SU-DHL-6 (cell line): ENCODE measurements at regions not wholly inside any gene's neighbourhood (a gene's known extent, or its start where the extent isn't known, plus 50 kb on each side); places are given as distances from the start of the nearest gene placed in this dataset.

Experiments used
- H2AFZ ChIP-seq: fragments of 200-600 bp; sonication (generic); 2 replicates; pipeline ENCODE4 v1.6.1; 2014; ENCODE audit warnings: low read depth, mild to moderate bottlenecking, moderate library complexity, mixed read lengths, antibody characterized with exemption, low read length; ENCODE audit not compliant: severe bottlenecking
- H3F3A ChIP-seq: fragments of 200-600 bp; shearing (Covaris generic); 2 replicates; pipeline ENCODE4 v1.6.0; 2016; ENCODE audit warnings: antibody characterized with exemption, mild to moderate bottlenecking; ENCODE audit not compliant: insufficient read depth
- H3K27ac ChIP-seq: fragments of 200-600 bp; sonication (generic); 2 replicates; pipeline ENCODE4 v1.5.1; 2016; ENCODE audit warnings: low read depth, mild to moderate bottlenecking, low read length, moderate library complexity, mixed read lengths
- H3K27me3 ChIP-seq: fragments of 200-600 bp; sonication (generic), shearing (Covaris generic); 2 replicates; pipeline ENCODE4 v1.6.0; 2014; ENCODE audit warnings: mild to moderate bottlenecking, low read length
- H3K36me3 ChIP-seq: fragments of 200-600 bp; sonication (generic); 2 replicates; pipeline ENCODE4 v1.6.1; 2014; ENCODE audit warnings: mild to moderate bottlenecking, low read length, mixed read lengths
- H3K4me2 ChIP-seq: fragments of 300-600, 200-600 bp; shearing (Covaris generic), sonication (generic); 2 replicates; pipeline ENCODE4 v1.6.0; 2014; ENCODE audit warnings: low read length, low read depth, mild to moderate bottlenecking; ENCODE audit not compliant: poor library complexity, severe bottlenecking
- H3K4me3 ChIP-seq: fragments of 200-600 bp; sonication (generic); 2 replicates; pipeline ENCODE4 v1.5.1; 2014; ENCODE audit warnings: antibody characterized with exemption, low read length, mild to moderate bottlenecking, mixed read lengths; ENCODE audit not compliant: insufficient read depth, poor library complexity, severe bottlenecking
- H3K79me2 ChIP-seq: fragments of 200-600 bp; sonication (generic); 2 replicates; pipeline ENCODE4 v1.6.1; 2014; ENCODE audit warnings: mild to moderate bottlenecking, low read length, moderate library complexity; ENCODE audit not compliant: insufficient read depth
- H3K9ac ChIP-seq: fragments of 200-600 bp; sonication (generic); 2 replicates; pipeline ENCODE4 v1.7.0; 2014; ENCODE audit warnings: mild to moderate bottlenecking, low read length
- H3K9me2 ChIP-seq: fragments of 200-600 bp; sonication (generic); replicated peaks from 2 replicates; pipeline ENCODE4 v1.6.1; 2014; ENCODE audit warnings: low read length; ENCODE audit not compliant: insufficient read depth
- H3K9me3 ChIP-seq: fragments of 200-600 bp; sonication (generic); 2 replicates; pipeline ENCODE4 v1.6.1; 2014; ENCODE audit warnings: low read length, mixed read lengths; ENCODE audit not compliant: insufficient read depth
- H4K20me1 ChIP-seq: fragments of 200-600 bp; sonication (generic); 2 replicates; pipeline ENCODE4 v1.6.1; 2014; ENCODE audit warnings: low read depth, mild to moderate bottlenecking, antibody characterized with exemption, low read length, moderate library complexity, mixed read lengths
- EZH2phosphoT487 ChIP-seq: fragments of 200-600 bp; sonication (generic), shearing (Covaris generic); conservative IDR thresholded peaks from 2 replicates; pipeline ENCODE4 v1.6.1; 2018; ENCODE audit warnings: mild to moderate bottlenecking, antibody characterized with exemption, low read length, moderate library complexity, mixed read lengths
- TF ChIP-seq, protein P1 (sequence below): fragments of 200-600 bp; sonication (generic); IDR thresholded peaks from one replicate; pipeline ENCODE4 v1.5.1; 2017; ENCODE audit warnings: antibody characterized with exemption, mild to moderate bottlenecking, low read length, moderate library complexity; ENCODE audit not compliant: insufficient read depth, poor library complexity, severe bottlenecking

DNA sequence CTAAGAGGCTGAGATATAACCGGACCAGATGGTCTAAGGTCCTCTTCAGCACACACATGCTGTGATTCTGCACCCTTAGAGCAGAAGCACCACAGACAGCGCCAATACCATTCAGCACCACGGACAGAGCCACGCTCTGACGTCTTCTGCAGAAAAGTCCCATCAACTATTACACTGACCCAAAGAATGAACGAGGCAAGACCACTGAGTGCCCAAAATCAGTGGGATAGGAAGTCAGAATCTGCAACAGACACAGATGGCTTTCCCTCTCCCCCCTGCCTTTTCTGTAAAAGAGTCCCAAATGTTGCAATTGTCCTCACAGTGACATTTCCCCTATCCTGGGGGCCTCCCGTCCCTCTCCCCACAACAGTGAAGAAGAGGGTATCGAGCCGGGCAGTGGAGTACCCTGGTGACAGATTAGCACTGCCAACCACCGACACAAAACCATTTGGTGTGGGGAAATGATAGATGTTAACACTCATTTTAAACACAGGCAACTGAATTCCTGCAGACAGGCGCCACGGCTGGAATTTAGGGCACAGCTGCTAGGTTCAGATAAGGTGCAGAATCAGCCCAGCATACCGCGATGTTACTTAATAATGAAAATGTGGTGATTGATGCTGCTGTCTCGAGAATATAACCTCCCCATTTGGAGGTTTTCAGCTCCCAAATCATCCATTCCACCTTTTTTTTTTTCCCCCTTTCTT, 66.6 kb upstream of the CTNNBL1 start:
- Histone ChIP-seq H3K4me2 (no peak overlapping the region), H4K20me1 (no peaks in the 10 kb centered on the region), H3K9me3 (no peaks in the 10 kb centered on the region), H3K79me2 (no peaks in the 10 kb centered on the region), H3K4me3 (no peak overlapping the region), H3K27ac (no peak overlapping the region), H3K9ac (no peak overlapping the region), H3K36me3 (no peaks in the 10 kb centered on the region), H2AFZ (no peak overlapping the region), H3K9me2 (no peaks in the 10 kb centered on the region), H3F3A (no peaks in the 10 kb centered on the region), H3K27me3 (no peaks in the 10 kb centered on the region)
- TF ChIP-seq EZH2phosphoT487, result no peak
- TF ChIP-seq, protein P1, sequence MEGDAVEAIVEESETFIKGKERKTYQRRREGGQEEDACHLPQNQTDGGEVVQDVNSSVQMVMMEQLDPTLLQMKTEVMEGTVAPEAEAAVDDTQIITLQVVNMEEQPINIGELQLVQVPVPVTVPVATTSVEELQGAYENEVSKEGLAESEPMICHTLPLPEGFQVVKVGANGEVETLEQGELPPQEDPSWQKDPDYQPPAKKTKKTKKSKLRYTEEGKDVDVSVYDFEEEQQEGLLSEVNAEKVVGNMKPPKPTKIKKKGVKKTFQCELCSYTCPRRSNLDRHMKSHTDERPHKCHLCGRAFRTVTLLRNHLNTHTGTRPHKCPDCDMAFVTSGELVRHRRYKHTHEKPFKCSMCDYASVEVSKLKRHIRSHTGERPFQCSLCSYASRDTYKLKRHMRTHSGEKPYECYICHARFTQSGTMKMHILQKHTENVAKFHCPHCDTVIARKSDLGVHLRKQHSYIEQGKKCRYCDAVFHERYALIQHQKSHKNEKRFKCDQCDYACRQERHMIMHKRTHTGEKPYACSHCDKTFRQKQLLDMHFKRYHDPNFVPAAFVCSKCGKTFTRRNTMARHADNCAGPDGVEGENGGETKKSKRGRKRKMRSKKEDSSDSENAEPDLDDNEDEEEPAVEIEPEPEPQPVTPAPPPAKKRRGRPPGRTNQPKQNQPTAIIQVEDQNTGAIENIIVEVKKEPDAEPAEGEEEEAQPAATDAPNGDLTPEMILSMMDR, result no peak

DNA sequence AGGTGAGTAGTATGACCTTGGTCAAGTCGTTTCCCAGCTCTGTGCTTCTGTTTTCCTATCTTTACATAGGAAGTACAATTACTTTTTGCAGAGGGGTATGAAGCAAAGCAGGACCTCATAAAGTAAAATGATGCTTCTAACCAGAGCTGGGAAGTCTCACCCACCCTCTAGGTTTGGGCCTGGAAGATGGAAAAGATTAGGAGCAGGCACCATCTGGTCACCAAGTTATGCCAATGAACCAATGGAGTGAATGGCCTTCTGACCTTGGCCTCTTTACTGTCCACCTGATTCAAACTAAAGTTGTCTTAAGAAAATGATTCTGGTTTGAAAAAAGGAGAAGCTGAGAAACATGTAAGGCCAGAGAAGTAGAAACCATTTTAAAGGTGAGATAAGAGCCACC, 68.9 kb upstream of the CTNNBL1 start:
- no peak overlapping the region for H3K4me2 ChIP-seq
- no peaks in the 10 kb centered on the region for H3F3A ChIP-seq
- H3K36me3 ChIP-seq, result no peaks in the 10 kb centered on the region
- H3K9ac ChIP-seq, result no peak overlapping the region
- no peaks in the 10 kb centered on the region for H3K9me3 ChIP-seq
- no peak overlapping the region for H3K4me3 ChIP-seq
- no peaks in the 10 kb centered on the region for H3K9me2 ChIP-seq
- H3K79me2 ChIP-seq, result no peaks in the 10 kb centered on the region
- H3K27me3 ChIP-seq, result no peaks in the 10 kb centered on the region
- TF ChIP-seq, protein P1, result no peak
- TF ChIP-seq EZH2phosphoT487, result no peak
- no peak overlapping the region for H2AFZ ChIP-seq
- no peak overlapping the region for H3K27ac ChIP-seq
- no peaks in the 10 kb centered on the region for H4K20me1 ChIP-seq

- Histone ChIP-seq H3K27me3 (no peaks in the 10 kb centered on the region), H3K36me3 (no peaks in the 10 kb centered on the region), H3K9me3 (no peaks in the 10 kb centered on the region), H3F3A (no peaks in the 10 kb centered on the region), H3K27ac (no peak overlapping the region), H3K9me2 (no peaks in the 10 kb centered on the region), H4K20me1 (no peaks in the 10 kb centered on the region), H3K4me3 (no peak overlapping the region), H3K4me2 (no peak overlapping the region), H2AFZ (no peak overlapping the region), H3K9ac (no peak overlapping the region), H3K79me2 (no peaks in the 10 kb centered on the region)
- TF ChIP-seq, protein P1, result no peak
- TF ChIP-seq EZH2phosphoT487, result no peak
Observed at GRCh38 chr20:37622728-37623127, 71.1 kb upstream of the CTNNBL1 start.
